H9 (cell line): ENCODE measurements at regions not wholly inside any gene's neighbourhood (a gene's known extent, or its start where the extent isn't known, plus 50 kb on each side); places are given as distances from the start of the nearest gene placed in this dataset.

Experiments
- DNase-seq: peaks from one replicate; pipeline ENCODE4 v3.0.0-alpha.2; 2017
- H2AFZ ChIP-seq: one replicate; pipeline ENCODE4 v1.6.1; 2013; ENCODE audit warnings: mild to moderate bottlenecking, low read length, control low read depth, moderate library complexity
- H2AK5ac ChIP-seq: 2 replicates; pipeline ENCODE4 v1.6.1; 2013; ENCODE audit warnings: low read length, control low read depth, mixed read lengths; ENCODE audit not compliant: insufficient read length
- H2BK120ac ChIP-seq: one replicate; pipeline ENCODE4 v1.6.1; 2013; ENCODE audit warnings: low read depth, mild to moderate bottlenecking, low read length, control low read depth, inconsistent platforms; ENCODE audit not compliant: poor library complexity, severe bottlenecking
- H2BK12ac ChIP-seq: 2 replicates; pipeline ENCODE4 v1.6.1; 2013; ENCODE audit warnings: low read length, control low read depth, mixed read lengths, low read depth; ENCODE audit not compliant: insufficient read length
- H2BK15ac ChIP-seq: 2 replicates; pipeline ENCODE4 v1.6.1; 2013; ENCODE audit warnings: low read depth, low read length, control low read depth
- H2BK20ac ChIP-seq: one replicate; pipeline ENCODE4 v1.6.1; 2013; ENCODE audit warnings: low read depth, mild to moderate bottlenecking, low read length, control low read depth, inconsistent platforms; ENCODE audit not compliant: poor library complexity, severe bottlenecking
- H2BK5ac ChIP-seq: 2 replicates; pipeline ENCODE4 v1.6.1; 2013; ENCODE audit warnings: low read length, control low read depth, mixed read lengths; ENCODE audit not compliant: insufficient read length
- H3K14ac ChIP-seq: 2 replicates; pipeline ENCODE4 v1.6.1; 2013; ENCODE audit warnings: low read length, control low read depth; ENCODE audit not compliant: insufficient read depth
- H3K18ac ChIP-seq: 2 replicates; pipeline ENCODE4 v1.6.1; 2013; ENCODE audit warnings: low read depth, mild to moderate bottlenecking, mixed read lengths, low read length, control low read depth; ENCODE audit not compliant: insufficient read length
- H3K23ac ChIP-seq: 2 replicates; pipeline ENCODE4 v1.6.1; 2013; ENCODE audit warnings: low read length, control low read depth, mixed read lengths, low read depth; ENCODE audit not compliant: insufficient read length
- H3K23me2 ChIP-seq: 2 replicates; pipeline ENCODE4 v1.6.1; 2013; ENCODE audit warnings: low read depth, mild to moderate bottlenecking, mixed read lengths, low read length, control low read depth; ENCODE audit not compliant: insufficient read length, poor library complexity, severe bottlenecking
- H3K27ac ChIP-seq: 2 replicates; pipeline ENCODE4 v1.5.1; 2013; ENCODE audit warnings: low read length, control low read depth, mixed read lengths, low read depth; ENCODE audit not compliant: insufficient read length
- H3K27me3 ChIP-seq: 2 replicates; pipeline ENCODE4 v1.6.1; 2013; ENCODE audit warnings: low read length, control low read depth, inconsistent platforms; ENCODE audit not compliant: insufficient read depth
- H3K4ac ChIP-seq: 2 replicates; pipeline ENCODE4 v1.6.1; 2013; ENCODE audit warnings: low read depth, mild to moderate bottlenecking, control low read depth, inconsistent platforms, low read length, moderate library complexity
- H3K4me1 ChIP-seq: 2 replicates; pipeline ENCODE4 v1.6.1; 2013; ENCODE audit warnings: low read length, control low read depth, inconsistent platforms; ENCODE audit not compliant: insufficient read depth
- H3K4me2 ChIP-seq: 2 replicates; pipeline ENCODE4 v1.6.1; 2013; ENCODE audit warnings: low read length, control low read depth, mixed read lengths; ENCODE audit not compliant: insufficient read length, insufficient read depth
- H3K56ac ChIP-seq: 2 replicates; pipeline ENCODE4 v1.6.1; 2013; ENCODE audit warnings: low read depth, mild to moderate bottlenecking, mixed read lengths, low read length, control low read depth; ENCODE audit not compliant: insufficient read length
- H3K79me1 ChIP-seq: 2 replicates; pipeline ENCODE4 v1.6.1; 2013; ENCODE audit warnings: low read depth, mild to moderate bottlenecking, moderate library complexity, low read length, control low read depth, inconsistent platforms; ENCODE audit not compliant: insufficient read depth, poor library complexity, severe bottlenecking
- H3K79me2 ChIP-seq: 2 replicates; pipeline ENCODE4 v1.6.1; 2013; ENCODE audit warnings: low read length, control low read depth, inconsistent platforms; ENCODE audit not compliant: insufficient read depth
- H3K9ac ChIP-seq: 2 replicates; pipeline ENCODE4 v1.6.1; 2013; ENCODE audit warnings: low read length, control low read depth, mixed read lengths; ENCODE audit not compliant: insufficient read length; ENCODE audit errors: extremely low read depth
- H3K9me3 ChIP-seq: one replicate; pipeline ENCODE4 v1.6.1; 2013; ENCODE audit warnings: low read depth, low read length, inconsistent platforms; ENCODE audit not compliant: control insufficient read depth
- H3T11ph ChIP-seq: one replicate; pipeline ENCODE4 v1.6.1; 2013; ENCODE audit warnings: mild to moderate bottlenecking, low read length, control low read depth, inconsistent platforms
- H4K20me1 ChIP-seq: one replicate; pipeline ENCODE4 v1.6.1; 2013; ENCODE audit not compliant: control insufficient read depth, insufficient read length, insufficient read depth
- H4K5ac ChIP-seq: 2 replicates; pipeline ENCODE4 v1.6.1; 2013; ENCODE audit warnings: low read depth, mild to moderate bottlenecking, mixed read lengths, low read length, control low read depth; ENCODE audit not compliant: insufficient read length
- H4K8ac ChIP-seq: replicated peaks from 2 replicates; pipeline ENCODE4 v1.6.1; 2013; ENCODE audit warnings: low read length, control low read depth, mixed read lengths, low read depth; ENCODE audit not compliant: insufficient read length
- H4K91ac ChIP-seq: 2 replicates; pipeline ENCODE4 v1.6.1; 2013; ENCODE audit warnings: low read depth, mild to moderate bottlenecking, moderate library complexity, mixed read lengths, low read length, control low read depth; ENCODE audit not compliant: insufficient read length
- H3K27ac Mint-ChIP-seq, 3 experiments: 2 replicates in 2 of 3; 3 replicates in 1 of 3; pipeline ENCODE4 v1.8.0; 2020 to 2021; ENCODE audit warnings: mixed read lengths in 3 of 3, mild to moderate bottlenecking in 1 of 3, moderate library complexity in 1 of 3
- H3K27me3 Mint-ChIP-seq: 2 replicates; pipeline ENCODE4 v1.8.0; 2021; ENCODE audit warnings: low read depth, mild to moderate bottlenecking, moderate library complexity, mixed read lengths
- H3K36me3 Mint-ChIP-seq, 3 experiments: 2 replicates in 2 of 3; 3 replicates in 1 of 3; pipeline ENCODE4 v1.8.0; 2020 to 2021; ENCODE audit warnings: low read depth in 3 of 3, mixed read lengths in 3 of 3; ENCODE audit not compliant: insufficient read depth in 1 of 3
- H3K4me1 Mint-ChIP-seq, 2 experiments: 2 replicates each; pipeline ENCODE4 v1.8.0; 2020; ENCODE audit warnings: mixed read lengths in 2 of 2
- H3K4me3 Mint-ChIP-seq, 2 experiments: 2 replicates in 1 of 2; 3 replicates in 1 of 2; pipeline ENCODE4 v1.8.0; 2020 to 2021; ENCODE audit warnings: mild to moderate bottlenecking in 2 of 2, mixed read lengths in 2 of 2, moderate library complexity in 1 of 2
- H3K9me3 Mint-ChIP-seq, 2 experiments: 2 replicates in 1 of 2; 3 replicates in 1 of 2; pipeline ENCODE4 v1.8.0; 2020; ENCODE audit warnings: mild to moderate bottlenecking in 2 of 2, mixed read lengths in 2 of 2, moderate library complexity in 1 of 2
- CTCF ChIP-seq: fragments of 200-600 bp; sonication (generic); conservative IDR thresholded peaks from 3 replicates; pipeline ENCODE4 v1.8.0; 2021; ENCODE audit warnings: antibody characterized with exemption, mild to moderate bottlenecking
- WGBS: extraction: QIAGEN DNeasy Blood & Tissue Kit; methylation state at CpG from one replicate; pipeline ENCODE4 v1.1.7; 2013; ENCODE audit warnings: missing lambda C conversion rate, low lambda C conversion rate, mixed read lengths; ENCODE audit not compliant: insufficient read length; ENCODE audit errors: extremely low coverage; 5-methylcytosine and 5-hydroxymethylcytosine counted together

GRCh38 chr6:113077794-113078193 lies 730.7 kb downstream of the RFPL4B start:
- no peak overlapping the region for H3K9ac ChIP-seq
- no peaks in the 10 kb centered on the region for H4K20me1 ChIP-seq
- H3K36me3 Mint-ChIP-seq: no peaks in the 10 kb centered on the region
- no peak overlapping the region for H2BK120ac ChIP-seq
- H3K14ac ChIP-seq: no peak overlapping the region
- H3K79me1 ChIP-seq: no peaks in the 10 kb centered on the region
- H3K23me2 ChIP-seq: no peaks in the 10 kb centered on the region
- no peaks in the 10 kb centered on the region for H3K9me3 Mint-ChIP-seq
- H3K9me3 ChIP-seq: no peaks in the 10 kb centered on the region
- no peaks in the 10 kb centered on the region for H3K79me2 ChIP-seq
- H3K56ac ChIP-seq: no peak overlapping the region
- no peak overlapping the region for H3K27ac Mint-ChIP-seq
- no peaks in the 10 kb centered on the region for H3K27me3 ChIP-seq
- H4K5ac ChIP-seq: no peak overlapping the region
- H3K27ac ChIP-seq: no peak overlapping the region
- no peak overlapping the region for H4K8ac ChIP-seq
- H3K4me1 ChIP-seq: no peaks in the 10 kb centered on the region
- no peak overlapping the region for H3K4ac ChIP-seq
- no peak overlapping the region for H3K18ac ChIP-seq
- no peaks in the 10 kb centered on the region; the same call in 1 of the 2 replicates for H3K27me3 Mint-ChIP-seq
- no peak overlapping the region for H2BK20ac ChIP-seq
- H3K4me2 ChIP-seq: no peak overlapping the region
- no peak overlapping the region for H2BK5ac ChIP-seq
- DNase-seq: no peak
- WGBS: no CpG with 5 or more reads among the region's 2 CpGs
- no peak for TF ChIP-seq CTCF
- H4K91ac ChIP-seq: no peak overlapping the region
- no peak overlapping the region for H2BK12ac ChIP-seq
- no peak overlapping the region for H2AFZ ChIP-seq
- H2AK5ac ChIP-seq: no peak overlapping the region
- H3T11ph ChIP-seq: no peak overlapping the region
- no peak overlapping the region for H2BK15ac ChIP-seq
- H3K23ac ChIP-seq: no peak overlapping the region
- H3K4me1 Mint-ChIP-seq: no peaks in the 10 kb centered on the region
- no peak overlapping the region for H3K4me3 Mint-ChIP-seq
